GM19455 (cell line): ENCODE measurements at regions not wholly inside any gene's neighbourhood (a gene's known extent, or its start where the extent isn't known, plus 50 kb on each side); places are given as distances from the start of the nearest gene placed in this dataset.
"Not testable (repeated sequence)": the region's sequence is repeated elsewhere in the genome, so short reads cannot be mapped to it uniquely, and the experiment has no call there.

Experiments used
- ATAC-seq: cut with Tn5 transposase; IDR thresholded peaks from one replicate; pipeline ENCODE4 v1.9.1; 2021; ENCODE audit not compliant: unreplicated experiment

- ATAC-seq, result no peak
Measured at GRCh38 chr5:83889971-83890745, 169.5 kb upstream of the HAPLN1 start.

DNA sequence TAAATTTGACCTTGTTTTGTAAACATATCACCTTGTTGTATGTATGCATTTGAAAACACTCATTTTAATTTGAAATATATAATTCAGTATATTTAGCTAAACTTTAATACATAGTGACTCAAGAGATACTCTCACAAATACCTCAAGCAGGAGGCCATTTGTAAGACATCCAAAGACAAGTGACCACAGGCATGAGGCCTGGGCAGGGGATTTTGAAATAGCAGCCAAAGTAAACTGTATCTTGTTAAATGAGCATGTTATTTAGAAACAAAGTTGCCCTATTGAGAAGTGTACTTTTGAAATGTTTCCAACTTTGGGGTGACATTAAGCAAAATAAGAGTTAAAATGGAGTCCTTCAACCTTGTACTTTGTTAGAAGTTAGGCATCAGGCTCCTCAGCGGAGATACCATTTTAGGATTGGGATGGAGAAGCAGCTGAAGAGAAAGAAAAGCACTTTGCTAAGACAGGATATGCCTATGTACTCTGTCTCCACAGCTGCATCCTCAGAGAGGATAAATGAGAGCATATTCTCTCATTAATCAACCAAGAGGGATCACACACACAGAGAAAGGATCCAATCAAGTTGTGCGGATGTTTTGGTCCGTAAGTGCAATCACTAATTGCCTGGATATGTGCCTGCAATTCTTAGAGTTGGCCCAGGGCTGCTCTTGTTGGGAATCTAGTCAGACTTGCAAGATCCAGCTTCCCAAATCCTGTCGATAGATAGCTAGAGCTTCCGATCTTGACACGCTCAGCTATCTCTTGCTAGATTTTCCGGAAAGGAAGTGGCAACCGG lies 157.5 kb upstream of the HAPLN1 start:
- no peak for ATAC-seq

DNA sequence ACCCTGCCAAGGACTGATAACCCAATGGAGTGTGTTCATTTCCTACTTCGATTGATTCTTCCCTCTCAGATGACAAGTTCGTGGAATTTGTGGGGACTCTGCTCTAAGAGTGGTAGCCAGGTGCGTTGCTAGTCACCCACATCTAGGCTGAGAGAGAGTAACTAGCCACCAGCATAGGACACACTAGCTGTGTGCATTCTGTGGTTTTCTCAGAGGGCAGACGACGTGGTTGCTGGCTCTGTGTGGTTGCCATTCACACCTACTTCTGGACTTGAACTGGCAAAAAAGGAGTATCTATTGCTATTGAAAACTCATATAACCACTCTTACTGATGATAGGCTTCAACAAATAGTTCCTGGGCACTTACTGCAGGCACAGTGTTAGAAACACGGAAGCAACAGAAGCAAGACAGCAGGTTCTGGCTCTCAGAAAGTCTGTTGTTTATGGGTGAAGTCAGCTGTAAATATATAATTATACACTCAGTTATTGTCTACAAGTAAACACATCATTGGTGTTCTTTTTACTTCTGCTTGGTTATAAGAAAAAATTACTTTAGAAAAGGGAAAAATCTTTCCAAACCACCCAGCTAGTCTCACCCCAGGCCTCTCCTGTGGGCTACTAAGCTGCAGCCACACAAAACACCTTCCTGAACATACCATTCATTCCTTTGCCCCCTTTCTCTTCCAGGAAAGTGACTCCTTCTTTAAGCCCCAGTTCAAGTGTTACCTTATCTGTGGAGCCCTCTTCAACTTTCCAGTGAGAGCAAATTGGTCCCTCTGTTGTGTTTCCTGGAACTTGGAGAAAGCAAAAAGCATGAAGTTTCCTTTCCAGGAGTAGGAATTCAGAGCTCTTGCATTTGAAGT lies 151.1 kb upstream of the HAPLN1 start:
- ATAC-seq, result no peak

- ATAC-seq, result no peak
Measured at GRCh38 chr5:83866181-83866580, 145.5 kb upstream of the HAPLN1 start.

GRCh38 chr5:83865579-83865978 lies 144.9 kb upstream of the HAPLN1 start:
- no peak for ATAC-seq

- ATAC-seq, result no peak
Measured at GRCh38 chr5:83864652-83865051, 144.0 kb upstream of the HAPLN1 start.

DNA sequence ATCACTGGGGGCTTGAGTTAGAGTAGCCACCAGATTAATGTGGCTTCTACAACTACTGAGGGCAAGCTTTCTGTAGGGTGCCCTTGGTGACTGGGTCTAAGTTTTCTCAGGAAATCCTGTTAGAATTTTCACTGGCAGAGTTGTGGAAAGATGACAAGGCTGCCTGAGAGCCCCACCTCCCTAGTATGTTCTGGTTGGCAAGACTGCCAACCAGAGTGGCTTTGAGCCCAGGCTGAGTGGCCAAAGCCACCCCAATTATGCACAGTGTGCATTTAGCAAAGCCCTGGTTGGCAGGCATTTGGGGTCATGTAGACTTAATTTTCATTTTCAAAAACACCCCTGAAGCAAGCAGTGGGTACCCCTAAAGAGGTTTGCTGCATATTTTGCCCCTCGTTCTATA lies 136.7 kb upstream of the HAPLN1 start:
- no peak for ATAC-seq

- ATAC-seq, result no peak
Measured at GRCh38 chr5:83856881-83857280, 136.2 kb upstream of the HAPLN1 start.

GRCh38 chr5:83850412-83850811 lies 129.8 kb upstream of the HAPLN1 start:
- not testable (repeated sequence) for ATAC-seq

- ATAC-seq, result no peak
Measured at GRCh38 chr5:83848941-83849340, 128.3 kb upstream of the HAPLN1 start.

DNA sequence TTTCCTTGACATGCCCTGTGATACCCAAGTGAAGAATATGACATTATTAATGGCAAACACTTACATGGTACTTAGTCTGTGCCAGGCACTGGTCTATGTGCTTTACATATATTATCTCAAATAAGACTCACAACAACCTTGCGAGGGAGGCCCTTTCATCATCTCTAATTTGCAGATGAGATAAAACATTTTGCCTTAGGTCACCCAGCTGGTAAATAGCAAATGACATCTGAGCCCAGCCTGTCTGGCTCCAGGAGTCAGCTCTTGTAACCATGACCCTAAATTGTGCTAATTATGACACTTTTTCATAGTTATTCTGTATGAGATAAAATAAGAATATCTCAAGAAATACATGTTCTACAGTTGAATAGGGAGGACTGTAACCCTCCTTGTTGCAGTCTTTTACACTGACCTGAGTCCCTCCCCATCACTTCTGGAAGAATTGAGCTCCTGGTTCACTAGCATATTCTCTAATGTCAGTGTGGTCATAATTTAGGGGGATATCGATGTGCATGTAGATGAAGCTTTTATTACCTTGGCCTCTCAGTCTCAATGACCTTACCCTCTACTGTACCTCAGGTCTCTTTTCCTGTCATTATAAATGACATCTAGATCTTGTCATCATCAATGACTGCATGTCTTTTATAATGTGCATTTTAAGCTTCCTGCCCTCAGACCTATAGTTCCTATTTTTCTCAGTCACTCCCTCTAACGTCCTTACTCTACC lies 126.1 kb upstream of the HAPLN1 start:
- no peak for ATAC-seq

GRCh38 chr5:83844449-83845068 lies 123.9 kb upstream of the HAPLN1 start:
- ATAC-seq, result peak; percentile 96

DNA sequence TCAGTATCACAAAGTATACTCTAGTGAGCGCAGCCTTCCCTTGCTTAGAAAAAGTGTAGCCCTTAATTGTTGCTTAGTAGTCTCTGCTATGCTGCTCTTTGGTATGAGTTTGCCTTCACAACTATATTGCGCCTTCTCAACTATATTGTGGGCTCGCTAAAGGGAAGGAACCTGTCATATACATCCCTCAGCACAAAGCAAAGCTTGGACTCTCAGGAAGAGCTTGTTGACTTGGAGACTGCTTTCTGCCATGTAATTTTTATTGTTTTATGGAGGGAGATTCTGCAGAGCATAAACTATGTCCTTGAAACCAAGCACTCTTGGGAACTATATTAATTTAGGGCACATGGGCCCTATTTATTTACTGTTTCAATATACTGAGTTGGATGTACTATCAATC lies 119.1 kb upstream of the HAPLN1 start:
- no peak for ATAC-seq

DNA sequence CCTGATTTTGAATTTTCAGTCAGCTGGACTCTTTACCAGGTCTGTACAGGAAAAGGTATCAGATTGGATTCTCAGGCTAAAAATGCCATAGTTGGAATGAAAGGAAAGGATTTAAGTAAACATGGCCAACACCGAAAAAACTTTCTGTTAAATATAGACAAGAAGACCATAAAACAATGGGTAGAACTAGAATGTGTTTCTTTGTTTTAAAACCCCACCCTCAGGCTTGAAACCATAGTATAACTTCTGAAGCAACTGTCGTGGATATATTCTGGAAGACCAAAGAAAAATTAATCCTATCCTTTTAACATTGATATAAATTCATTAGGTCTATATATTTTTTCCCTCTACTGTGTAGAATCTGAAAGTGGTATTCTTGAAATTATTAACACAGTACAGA lies 118.6 kb upstream of the HAPLN1 start:
- no peak for ATAC-seq

DNA sequence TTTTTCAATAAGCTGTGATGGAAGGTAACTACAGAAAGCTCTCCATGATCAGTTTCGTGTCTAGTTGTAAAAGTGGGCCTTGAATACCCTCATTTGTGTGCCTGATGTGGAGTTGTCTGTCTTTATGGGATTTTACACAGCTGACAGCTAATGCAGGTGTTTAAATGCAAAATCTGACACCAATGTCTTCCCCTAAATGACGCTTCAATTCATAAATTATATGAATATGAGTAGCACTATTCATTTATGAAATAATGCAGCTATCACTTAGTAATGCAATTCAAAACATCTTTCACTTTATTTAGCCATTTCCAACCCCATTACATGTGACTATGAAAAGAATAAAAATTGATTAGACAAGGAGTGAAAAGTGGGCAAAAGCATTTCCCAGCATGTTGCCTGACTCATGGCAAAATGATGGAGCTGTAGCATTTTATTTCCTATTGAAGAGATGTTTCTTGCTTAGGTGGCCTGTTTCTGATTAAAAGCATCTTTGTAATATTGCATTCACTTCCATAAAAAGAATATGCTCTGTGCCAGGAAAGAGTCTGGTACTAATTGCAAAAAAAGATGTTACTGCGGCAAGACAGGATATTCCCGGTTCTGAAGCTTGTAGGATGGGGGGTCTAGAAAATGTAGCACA lies 116.7 kb upstream of the HAPLN1 start:
- ATAC-seq, result no peak

DNA sequence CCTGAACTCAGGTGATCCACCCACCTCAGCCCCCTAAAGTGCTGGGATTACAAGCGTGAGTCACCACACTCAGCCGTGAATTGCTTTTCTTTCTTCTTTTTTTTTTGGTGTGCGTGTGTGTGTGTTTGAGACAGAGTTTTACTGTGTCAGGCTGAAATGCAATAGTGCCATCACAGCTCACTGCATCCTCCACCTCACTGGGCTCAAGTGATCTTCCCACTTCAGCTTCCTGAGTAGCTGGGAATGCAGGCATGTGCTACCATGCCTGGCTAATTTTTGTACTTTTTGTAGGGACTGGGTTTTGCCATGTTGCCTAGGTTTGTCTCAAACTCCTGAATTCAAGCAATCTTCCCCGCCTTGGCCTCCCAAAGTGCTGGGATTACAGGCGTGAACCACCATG lies 113.7 kb upstream of the HAPLN1 start:
- ATAC-seq, result no peak

- no peak for ATAC-seq
Measured at GRCh38 chr5:83831834-83832233, 111.2 kb upstream of the HAPLN1 start.

GRCh38 chr5:83827111-83827557 lies 106.5 kb upstream of the HAPLN1 start:
- no peak for ATAC-seq

GRCh38 chr5:83817591-83817990 lies 96.9 kb upstream of the HAPLN1 start:
- no peak for ATAC-seq

DNA sequence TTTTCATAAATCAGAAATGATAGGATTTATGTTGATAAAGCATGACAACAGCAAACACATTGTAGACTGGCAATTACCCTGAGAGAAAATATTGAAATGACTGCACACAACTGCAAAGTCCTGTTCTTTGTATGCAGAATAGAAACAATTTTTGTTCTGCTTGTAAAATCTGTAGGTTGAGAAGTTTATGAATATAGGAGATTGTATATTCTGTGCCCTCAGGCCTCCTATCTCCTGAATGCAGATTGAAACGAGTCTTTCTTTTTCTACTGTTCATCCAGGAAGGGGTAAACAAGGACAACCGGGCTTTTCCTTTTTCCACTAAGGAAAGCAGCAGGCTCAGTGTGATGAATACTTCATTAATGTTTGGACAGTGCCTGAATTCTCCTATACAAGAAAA lies 95.0 kb upstream of the HAPLN1 start:
- ATAC-seq, result no peak
